ENCODE measurements at regions not wholly inside any gene's neighbourhood (a gene's known extent, or its start where the extent isn't known, plus 50 kb on each side); places are given as distances from the start of the nearest gene placed in this dataset.

DNA sequence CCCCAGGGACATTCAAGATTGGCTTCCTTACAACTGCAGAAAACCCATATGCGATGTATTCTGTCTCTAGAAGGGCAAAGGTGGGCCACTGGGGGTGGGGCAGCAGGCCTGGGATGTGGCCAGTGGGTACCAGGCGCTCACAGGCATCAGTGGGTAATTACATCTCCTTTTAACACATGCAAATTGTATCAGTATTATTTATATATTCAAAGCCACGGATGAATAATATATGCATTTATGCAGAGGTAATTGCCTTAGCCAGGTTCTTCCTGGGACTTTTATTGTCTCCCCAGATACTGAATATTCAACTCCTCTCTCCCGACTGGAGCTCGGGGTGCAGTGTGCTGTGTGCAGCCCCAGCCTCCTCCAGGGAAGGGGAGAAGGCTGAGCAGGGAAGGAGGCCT lies 109.4 kb upstream of the MVB12B start:
- no peak for DNase-seq (ENCODE audit: low spot score)
- in situ Hi-C loops (cut with MboI; ENCODE audit: low pct_unique_long_range_greater_than_20kb, low sequenced_read_pairs, unreplicated experiment): no loop called here
- TF ChIP-seq, protein P1, sequence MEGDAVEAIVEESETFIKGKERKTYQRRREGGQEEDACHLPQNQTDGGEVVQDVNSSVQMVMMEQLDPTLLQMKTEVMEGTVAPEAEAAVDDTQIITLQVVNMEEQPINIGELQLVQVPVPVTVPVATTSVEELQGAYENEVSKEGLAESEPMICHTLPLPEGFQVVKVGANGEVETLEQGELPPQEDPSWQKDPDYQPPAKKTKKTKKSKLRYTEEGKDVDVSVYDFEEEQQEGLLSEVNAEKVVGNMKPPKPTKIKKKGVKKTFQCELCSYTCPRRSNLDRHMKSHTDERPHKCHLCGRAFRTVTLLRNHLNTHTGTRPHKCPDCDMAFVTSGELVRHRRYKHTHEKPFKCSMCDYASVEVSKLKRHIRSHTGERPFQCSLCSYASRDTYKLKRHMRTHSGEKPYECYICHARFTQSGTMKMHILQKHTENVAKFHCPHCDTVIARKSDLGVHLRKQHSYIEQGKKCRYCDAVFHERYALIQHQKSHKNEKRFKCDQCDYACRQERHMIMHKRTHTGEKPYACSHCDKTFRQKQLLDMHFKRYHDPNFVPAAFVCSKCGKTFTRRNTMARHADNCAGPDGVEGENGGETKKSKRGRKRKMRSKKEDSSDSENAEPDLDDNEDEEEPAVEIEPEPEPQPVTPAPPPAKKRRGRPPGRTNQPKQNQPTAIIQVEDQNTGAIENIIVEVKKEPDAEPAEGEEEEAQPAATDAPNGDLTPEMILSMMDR (IDR thresholded peaks at IDR 0.05; ENCODE audit: extremely low read depth, insufficient read depth, missing control alignments): no peak

DNA sequence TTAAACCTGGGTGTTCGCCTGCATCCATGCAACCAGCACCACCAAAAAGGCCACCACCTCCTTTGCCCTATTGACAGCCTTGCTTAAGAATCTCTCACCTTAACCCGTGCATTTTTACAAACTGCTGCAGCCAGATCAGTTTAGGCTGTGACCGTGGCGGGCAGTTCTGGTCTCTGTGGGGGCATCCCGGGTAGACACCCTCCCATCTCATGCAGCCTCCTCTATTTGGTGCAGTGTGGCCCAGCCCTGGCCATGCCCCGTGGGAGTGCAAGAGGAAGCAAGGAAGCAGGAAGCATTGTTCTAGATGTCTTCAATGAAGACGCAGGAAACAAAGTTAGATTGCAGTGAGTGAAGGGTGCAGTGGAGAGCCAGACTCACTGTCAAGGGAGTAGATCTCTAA lies 108.8 kb upstream of the MVB12B start:
- in situ Hi-C loops (cut with MboI; ENCODE audit: low pct_unique_long_range_greater_than_20kb, low sequenced_read_pairs, unreplicated experiment): no loop called here
- DNase-seq (ENCODE audit: low spot score): no peak
- TF ChIP-seq, protein P1 (IDR thresholded peaks at IDR 0.05; ENCODE audit: extremely low read depth, insufficient read depth, missing control alignments): no peak

DNA sequence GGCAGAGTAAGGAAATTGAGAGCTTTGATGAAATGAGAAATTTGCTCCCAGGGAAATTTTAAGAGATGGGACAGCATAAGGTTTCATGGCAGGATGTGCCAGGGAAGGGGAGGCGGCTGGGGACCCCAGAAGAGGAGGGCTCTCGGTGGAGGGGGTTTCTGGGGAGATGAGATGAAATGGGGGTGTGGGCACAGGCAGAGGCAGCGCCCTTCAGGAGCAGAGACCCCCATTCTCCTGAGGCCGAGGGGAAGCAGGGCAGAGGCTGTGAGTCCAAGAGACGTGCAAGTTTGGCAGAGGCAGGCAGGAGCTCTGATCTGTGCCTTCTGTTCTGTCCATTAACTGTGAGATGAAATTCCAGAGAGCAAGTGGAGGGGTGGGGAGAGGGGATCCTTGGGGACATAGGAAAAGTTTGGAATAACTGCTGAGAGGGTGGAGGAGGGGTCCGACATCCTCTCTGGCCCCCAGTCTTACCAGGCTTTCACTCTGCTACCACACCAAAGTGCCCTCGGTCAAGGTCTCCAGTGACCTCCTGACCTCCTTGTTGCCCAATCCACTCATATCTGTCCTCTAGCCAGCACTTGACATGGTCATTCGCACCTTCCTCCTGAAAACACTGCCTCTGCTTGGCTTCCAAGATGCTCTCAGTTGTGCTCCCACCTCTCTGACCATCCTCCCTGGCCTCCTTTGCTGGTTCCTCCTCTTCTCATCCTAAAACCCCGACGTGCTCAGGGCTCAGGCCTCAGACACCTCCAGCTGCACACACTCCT lies 108.1 kb upstream of the MVB12B start:
- TF ChIP-seq, protein P1 (IDR thresholded peaks at IDR 0.05; ENCODE audit: extremely low read depth, insufficient read depth, missing control alignments): no peak
- in situ Hi-C loops (cut with MboI; ENCODE audit: low pct_unique_long_range_greater_than_20kb, low sequenced_read_pairs, unreplicated experiment): no loop called here

DNA sequence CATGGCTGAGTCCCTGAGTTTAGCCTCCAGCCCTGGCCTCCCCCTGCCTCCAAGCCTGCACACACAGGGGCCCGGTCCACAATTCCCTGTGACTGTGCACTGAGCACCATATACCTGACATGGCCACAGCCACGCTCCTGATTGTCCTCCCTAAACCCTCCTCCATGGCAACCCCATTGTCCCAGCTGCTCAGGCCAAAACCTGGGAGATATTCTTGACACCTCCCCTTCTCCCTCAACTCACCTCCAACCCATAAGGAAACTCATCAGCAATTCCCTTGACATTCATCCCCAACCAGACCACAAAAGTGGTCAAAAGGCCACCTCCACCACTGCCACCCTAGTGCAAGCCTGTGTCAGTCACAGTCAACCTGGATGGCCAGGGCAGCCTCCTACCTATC lies 107.5 kb upstream of the MVB12B start:
- DNase-seq (ENCODE audit: low spot score): no peak
- in situ Hi-C loops (cut with MboI; ENCODE audit: low pct_unique_long_range_greater_than_20kb, low sequenced_read_pairs, unreplicated experiment): no loop called here
- TF ChIP-seq, protein P1 (IDR thresholded peaks at IDR 0.05; ENCODE audit: extremely low read depth, insufficient read depth, missing control alignments): no peak

More for the DNA sequence above, 108.1 kb upstream of the MVB12B start:
- DNase-seq (ENCODE audit: low spot score): no peak

DNA sequence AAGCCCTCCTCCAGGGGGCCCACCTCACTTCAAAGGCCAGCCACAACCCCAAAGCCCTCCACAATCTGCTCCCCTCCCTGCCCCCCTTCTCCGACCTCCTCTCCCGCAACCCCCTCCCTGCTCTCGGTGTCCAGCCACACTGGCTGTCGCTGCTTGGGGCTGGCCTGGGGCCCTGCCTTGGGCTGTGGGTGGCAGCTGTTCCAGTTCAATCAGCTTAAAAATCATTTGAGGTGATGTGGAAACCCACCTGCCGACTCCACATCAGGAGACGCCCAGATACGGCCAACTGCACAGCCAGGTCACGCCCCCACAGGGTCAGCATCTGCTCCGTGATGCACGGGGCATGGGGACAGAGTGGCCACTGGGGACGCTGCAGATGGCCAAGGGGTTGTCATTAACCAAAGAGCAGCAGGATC lies 107.0 kb upstream of the MVB12B start:
- in situ Hi-C loops (cut with MboI; ENCODE audit: low pct_unique_long_range_greater_than_20kb, low sequenced_read_pairs, unreplicated experiment): no loop called here

DNA sequence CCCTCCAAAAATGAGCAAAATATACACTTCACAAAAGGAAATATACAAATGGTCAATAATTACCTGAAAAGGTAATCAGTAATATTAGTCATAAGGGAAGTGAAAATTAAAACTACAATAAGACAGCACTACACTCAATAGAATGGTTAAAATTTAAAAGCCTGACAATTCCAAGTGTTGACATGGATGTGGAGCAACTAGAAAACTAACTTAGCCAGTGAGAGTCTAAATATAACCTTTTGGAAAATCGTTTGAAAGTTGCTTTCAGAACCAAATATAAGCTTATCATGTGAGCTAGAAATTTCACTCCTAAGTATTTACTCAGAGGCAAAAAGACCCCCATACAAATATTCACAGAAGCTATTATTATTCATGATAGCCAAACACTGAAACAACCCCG lies 105.1 kb upstream of the MVB12B start:
- DNase-seq (ENCODE audit: low spot score): no peak
- TF ChIP-seq, protein P1 (IDR thresholded peaks at IDR 0.05; ENCODE audit: extremely low read depth, insufficient read depth, missing control alignments): no peak
- in situ Hi-C loops (cut with MboI; ENCODE audit: low pct_unique_long_range_greater_than_20kb, low sequenced_read_pairs, unreplicated experiment): no loop called here

More for the DNA sequence above, 107.0 kb upstream of the MVB12B start:
- no peak for DNase-seq (ENCODE audit: low spot score)
- TF ChIP-seq, protein P1 (IDR thresholded peaks at IDR 0.05; ENCODE audit: extremely low read depth, insufficient read depth, missing control alignments): no peak
